H4 (cell line): ENCODE measurements at regions not wholly inside any gene's neighbourhood (a gene's known extent, or its start where the extent isn't known, plus 50 kb on each side); places are given as distances from the start of the nearest gene placed in this dataset.

Experiments
- DNase-seq: peaks from one replicate; pipeline ENCODE4 v3.0.0-alpha.2; 2015; ENCODE audit warnings: low spot score

DNA sequence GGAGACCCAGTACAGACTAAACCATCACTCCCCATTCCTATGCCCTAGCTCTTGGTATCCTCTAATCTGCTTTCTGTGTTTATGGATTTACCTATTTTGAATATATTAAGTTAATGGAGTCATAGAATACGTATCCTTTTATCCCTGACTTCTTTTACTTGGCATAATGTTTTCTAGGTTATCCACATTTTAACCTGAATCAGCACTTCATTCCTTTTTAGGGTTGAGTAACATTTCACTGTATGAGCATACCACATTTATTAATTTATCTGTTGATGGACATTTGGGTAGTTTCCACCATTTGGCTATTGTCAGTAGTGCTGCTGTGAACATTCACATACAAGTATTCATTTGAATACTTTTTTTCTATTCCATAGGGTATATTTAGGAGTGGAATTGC is 157.3 kb upstream of the CTNNA2 start:
- DNase-seq, result no peak

DNA sequence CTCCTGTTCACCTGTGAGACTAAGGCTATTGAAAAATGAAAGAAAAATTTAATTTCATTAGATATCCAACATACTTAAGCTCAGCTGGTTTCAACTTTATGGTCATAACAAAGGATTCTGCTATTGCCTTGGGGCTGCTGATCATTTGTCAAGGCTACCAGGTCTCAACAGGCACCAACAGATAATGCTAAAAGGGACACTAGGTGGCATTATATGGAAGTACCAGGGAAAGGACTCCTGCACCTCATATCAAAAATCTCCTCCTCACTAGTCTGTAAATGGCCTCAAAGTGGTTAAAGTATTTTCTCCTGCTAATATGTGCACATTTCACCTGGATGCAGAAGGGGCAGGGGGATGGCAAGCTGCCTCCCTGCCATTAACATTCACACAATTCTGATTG is 167.9 kb upstream of the REG3A start:
- DNase-seq, result no peak

DNA sequence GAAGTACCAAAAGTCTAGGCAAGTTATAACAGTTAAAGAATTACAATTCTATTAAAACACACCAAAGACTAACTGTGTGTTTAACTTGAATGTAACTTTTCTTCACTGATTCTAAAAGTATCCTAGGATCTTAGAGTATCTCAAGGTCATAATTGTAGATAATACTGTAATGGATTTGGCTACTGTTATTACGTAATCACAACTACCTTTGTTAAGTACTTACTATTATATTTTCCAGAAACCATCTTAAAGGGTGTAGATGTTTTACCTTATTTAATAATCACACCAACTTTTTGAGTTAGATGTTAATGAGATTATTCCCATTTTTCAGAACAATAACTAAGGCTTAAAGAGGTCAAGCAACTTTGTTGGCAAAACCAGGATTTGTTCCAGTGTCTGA is 161.3 kb upstream of the REG3A start:
- DNase-seq, result no peak

DNA sequence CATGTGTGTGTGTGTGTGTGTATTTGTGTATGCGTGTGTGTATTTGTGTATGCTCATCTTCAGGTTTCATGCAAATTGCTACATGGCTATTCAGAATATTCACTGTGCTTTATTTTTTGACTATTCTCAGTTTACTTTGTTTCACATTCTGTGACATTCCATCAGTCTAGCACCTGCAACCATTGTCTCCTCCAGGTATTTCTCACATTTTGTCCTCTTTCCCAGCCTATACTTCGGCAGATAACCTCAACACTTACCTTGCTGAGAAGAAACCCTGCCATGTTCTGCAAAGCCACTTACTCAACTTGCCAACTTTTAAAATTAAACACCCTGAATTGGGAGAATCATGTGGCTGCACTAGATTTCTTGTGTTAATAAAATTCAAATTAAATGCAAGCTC is 135.4 kb upstream of the REG3A start:
- DNase-seq, result no peak

DNA sequence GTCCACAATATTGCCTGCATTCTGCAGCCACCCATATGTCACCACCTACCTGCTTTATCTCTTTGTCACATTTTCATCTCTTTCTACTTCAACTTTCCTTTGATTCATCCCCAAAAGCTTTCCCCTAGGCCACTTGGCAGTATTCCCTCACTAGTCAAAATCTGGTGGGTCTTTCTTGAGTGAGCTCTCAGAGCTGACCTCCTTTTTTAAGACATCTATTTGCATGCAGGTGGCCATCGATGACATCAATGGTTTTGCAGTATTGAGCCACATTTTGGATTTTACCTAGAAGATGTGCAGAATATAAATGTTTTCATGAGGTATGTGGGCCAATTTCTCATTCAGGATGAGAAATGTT is 133.4 kb upstream of the REG3A start:
- DNase-seq, result no peak

DNA sequence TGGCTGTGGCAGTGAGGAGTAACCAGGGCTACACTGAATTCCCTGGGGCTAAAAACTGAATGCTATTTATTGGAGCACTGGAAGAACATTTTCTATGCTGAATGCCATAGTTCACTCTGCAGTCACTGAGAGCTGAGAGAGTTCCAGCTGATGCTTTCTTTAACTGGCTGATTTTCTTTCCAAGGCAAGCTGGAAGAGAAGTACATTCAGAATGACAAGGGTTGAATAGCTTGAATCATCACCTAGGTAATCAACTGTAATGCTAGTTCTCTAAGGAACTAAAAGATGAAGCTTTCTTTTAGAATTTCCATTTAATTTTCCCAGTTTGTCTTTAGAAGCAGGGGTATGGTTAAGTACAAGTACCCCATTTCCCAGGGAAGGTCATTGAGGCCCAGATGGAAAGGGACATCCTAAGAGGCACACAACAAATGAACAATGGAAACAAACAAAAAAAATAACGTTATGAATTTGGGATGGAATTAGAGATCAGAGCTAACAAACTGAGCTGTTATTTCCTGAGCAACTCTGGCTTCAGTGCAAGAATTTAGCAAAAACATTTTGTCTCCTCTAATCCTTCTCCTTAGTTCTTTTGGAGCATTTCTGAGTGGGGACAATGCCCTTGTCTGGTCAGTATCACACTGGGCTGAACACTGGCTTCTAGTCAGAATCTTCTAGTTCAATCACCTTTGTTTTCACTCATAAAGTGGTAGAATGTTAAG is 132.8 kb upstream of the REG3A start:
- DNase-seq, result no peak

DNA sequence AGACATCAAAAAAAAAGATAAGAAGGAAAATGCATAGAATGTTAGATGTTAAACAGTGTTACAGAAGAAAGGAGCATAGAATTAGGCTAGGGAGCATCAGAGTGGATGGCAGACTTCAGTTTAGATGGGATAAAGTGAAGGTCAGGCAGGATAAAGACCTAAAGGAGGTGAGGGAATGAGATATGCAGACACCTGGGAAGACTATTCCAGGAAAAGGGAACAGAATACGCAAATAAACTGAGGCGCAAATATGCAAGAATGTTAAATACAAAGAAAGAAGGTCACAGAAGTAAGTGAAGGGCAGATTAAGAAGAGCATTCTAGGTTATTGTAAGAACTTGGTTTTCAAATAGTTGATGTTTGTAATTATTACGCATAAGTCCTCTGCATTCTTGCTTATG is 116.3 kb upstream of the REG3A start:
- DNase-seq, result no peak

DNA sequence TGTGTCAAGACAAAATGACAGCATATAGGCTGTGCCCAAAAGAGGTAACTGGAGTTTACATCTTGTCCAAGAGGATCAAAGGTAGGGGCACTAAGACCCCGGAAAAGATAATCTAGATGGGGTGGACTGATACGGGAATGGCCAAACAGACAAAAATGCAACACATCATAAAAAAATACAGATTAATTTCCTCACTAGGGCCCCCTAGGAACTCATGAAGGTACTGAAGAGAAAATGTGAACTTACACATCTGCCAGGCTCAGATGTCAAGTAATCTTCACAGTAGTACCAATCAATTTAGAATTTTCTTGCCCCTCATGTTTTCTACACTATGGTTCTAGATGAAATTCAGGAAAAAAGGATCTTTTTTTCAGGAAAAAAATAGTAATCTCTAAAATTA is 115.6 kb upstream of the REG3A start:
- no peak for DNase-seq

DNA sequence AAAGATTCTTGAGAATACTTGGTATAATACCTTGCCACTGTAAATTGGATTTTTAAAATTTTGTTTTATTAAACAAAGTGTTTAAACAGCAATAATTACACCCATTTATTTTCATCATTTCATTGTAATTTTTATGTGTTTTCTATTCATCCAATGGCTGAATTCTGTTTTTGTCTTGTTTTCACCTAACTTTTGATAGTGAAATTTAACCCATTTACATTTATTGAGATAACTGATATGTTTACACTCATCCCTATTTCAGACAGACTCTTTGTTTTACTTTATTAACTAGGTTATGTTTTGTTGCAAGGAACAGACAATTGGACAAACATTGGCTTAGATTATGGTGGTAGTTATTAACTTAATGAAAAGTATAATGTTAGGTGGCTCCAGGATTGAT is 113.1 kb upstream of the REG3A start:
- DNase-seq, result no peak

DNA sequence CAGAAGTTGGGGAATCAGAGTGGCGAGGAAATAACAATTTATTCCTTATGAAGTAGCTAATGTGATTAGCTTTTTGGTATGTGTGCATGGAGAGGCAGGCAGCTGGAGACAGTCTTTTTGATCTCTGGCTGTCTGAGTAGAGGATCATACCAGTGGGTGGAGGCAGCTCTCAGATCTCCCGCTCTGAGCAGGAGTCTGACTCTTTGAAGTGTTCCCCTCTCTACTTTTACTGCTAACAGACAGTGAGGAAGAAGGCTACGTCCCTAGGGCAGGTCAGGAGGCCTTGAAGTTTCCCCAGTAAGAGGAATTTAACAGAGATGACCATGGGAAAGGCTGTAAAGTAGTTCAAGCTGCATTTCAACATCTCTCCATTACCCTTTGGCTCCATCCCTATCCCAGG is 111.9 kb upstream of the REG3A start:
- no peak for DNase-seq

DNA sequence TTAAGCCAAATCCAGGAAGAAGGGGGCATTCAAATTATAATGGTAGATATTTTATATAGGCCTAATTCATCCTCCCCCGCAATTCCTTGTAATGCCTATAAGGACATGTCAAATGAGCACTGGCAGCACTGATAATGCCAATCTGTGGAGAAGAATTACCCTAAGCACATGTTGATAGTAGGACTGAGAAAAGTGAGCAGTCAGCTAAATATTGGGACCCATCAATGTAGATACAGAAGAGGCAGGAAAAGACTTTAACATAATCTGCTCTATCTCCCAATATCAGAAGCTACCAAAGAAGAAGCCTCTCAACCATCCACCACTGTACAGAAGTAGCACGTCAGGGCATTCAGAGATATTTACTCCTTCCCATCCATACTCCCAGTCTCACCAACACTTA is 101.3 kb upstream of the REG3A start:
- no peak for DNase-seq

DNA sequence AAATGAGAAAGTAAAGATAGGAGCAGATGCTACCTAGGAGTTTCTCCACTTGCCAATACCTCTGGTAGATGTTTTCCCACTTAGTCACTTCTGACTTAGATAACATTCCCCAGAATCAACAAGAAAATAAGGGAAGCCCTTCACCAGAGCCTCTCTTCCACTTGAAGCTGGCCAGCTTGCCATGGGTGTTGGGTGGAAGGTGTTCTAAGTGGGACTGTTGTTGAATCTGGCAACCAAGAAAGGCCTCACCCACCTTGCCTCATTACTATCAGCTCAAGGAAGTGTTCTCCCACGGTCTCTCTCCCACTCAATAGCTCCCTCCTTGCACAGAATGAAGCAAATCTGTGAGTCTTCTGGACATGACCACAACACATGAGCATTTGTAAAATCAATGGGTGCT is 100.4 kb upstream of the REG3A start:
- no peak for DNase-seq

DNA sequence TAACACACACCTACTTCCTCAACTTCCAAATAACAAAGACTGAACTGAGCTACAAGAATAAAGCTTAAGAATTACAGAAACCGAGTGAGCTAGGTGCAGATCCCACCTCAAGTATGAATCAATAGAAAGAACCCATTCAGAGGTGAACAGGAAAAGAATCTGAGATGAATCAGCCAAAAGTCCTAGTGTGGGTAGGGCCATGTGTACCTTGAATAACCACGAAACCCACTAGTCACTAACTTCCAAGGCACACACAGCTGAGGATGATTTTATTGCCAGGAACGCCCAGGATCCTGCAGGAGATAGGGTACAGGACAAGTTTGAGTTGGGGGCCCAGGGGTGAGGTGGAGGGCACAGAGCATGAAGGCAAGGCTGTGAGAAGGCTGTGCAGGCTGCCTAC is 99.7 kb upstream of the REG3A start:
- no peak for DNase-seq

DNA sequence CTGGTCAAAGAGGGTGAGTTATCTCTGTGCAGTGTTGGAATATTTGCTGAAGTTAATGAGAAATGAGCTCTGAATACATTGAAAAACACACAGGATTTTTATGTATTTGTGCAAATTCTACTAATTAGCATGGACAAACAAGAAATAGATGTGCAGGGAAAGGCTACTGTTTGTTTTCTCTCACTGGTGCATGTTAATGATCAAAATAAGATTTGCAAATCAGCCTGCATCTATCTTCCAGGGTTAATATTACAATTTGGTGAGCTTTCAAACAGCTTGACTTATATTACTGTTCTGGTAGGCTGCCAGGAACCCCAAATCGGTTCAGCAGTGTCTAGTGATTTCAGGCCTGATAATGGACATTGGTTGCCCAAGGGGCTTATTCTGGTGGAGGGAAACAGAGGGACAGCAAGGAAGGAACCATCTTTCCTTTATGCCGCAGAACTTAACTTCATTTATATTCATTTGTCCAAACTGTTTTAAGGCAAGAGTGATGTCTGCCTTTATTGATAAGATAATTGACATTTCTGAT is 93.8 kb upstream of the REG3A start:
- DNase-seq, result no peak

DNA sequence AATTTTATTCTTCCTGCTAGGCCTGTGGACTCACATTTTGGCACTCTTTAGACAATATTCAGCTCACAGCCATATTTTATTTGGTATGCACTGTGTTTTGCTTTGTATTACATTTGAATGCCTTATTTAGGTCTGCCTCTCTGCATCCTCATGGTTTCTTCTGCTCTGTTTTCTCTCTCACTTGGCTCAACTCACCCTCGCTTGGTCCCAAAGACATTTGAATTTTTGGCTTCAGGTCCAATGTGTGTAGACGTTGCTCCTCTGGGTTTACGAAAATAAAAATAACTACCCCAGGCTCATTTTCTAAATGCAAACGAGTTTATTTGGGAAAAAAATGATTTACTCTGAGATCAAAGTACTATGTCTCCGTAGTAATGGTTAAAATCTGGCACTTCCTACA is 91.1 kb upstream of the REG3A start:
- no peak for DNase-seq

DNA sequence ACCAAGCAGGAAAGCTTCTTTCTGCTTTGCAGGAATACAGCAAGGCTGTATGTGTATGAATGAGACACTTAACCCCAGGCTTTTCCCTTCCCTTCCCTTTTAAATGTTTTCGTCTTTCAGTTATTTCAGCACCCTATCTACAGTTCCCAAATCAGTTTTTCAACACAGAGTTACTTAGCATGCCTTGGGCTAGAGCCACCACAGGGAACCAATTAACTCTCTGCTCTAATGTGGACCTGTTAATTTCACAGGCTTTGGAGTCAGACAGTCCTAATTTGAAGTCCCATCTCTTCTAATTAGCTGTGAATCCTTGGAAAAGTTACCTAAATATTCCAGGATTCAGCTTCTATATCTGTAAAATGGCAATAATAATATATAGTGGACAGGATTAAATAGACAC is 89.2 kb upstream of the REG3A start:
- DNase-seq, result no peak

DNA sequence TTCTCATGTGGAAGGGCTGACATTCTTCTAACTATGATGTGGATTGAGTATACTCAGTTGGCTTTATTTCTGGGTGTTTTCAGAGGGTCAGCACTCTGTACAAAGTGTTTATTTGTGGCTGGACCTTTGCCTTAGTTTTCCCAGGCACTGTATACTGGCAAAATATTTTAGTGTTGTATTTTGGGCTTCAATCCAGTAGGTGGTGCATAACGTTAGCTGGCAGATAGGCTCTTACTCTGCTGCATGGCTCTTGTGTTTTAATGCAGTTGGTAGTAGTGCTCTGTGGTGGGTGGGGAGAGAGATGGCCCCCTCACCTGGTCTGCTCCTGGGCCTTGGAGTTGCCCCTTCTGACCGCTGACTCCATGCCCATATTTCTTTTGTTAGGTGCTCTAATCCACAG is 75.6 kb upstream of the REG3A start:
- peak; percentile 9 for DNase-seq

DNA sequence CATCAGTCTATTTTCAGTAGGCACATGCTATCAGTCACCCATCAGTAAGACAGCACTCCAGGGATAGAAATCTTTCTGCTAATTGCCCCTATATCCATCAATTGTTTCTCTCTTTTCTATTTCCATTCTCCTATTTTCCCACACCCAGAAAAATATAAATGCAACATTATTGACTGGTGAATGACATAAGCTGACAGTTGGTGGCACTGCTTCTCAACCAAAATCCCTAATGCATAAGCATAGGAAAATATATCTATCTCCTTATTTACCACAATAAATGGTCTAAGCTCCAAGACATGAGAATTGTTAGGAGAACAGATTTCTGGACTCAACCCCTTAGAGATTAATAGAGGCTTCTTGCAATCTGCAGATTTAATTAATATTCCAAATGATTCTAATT is 64.0 kb upstream of the REG3A start:
- DNase-seq, result no peak

DNA sequence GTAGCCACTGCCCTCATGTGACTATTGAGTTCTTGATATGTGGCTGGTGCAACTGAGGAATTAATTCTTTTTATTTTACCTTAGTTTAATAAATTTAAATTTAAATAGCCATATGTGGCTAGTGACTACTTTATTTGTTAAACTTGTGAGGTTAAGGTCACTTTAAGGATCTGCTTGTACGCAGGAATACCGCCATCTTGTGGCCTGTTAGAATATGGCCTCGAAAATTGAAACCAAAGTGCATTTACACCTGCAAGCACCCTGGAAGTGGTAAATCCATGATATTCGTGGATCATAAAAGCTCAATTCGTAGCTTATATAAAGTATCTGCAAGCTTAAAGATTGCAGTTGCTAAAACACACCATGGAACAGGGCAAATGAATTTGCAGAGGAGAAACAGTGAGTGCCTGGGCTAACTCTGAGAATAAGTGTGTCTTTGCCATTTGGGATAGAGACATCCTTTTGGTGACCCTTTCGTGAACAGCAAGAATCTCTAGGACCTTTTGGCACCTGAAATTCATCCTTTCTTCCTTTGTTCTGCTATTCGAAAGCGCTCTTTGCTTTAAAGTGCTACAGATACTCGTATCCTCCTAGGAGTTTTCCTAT is 59.9 kb upstream of the REG3A start:
- peak; percentile 51 for DNase-seq

DNA sequence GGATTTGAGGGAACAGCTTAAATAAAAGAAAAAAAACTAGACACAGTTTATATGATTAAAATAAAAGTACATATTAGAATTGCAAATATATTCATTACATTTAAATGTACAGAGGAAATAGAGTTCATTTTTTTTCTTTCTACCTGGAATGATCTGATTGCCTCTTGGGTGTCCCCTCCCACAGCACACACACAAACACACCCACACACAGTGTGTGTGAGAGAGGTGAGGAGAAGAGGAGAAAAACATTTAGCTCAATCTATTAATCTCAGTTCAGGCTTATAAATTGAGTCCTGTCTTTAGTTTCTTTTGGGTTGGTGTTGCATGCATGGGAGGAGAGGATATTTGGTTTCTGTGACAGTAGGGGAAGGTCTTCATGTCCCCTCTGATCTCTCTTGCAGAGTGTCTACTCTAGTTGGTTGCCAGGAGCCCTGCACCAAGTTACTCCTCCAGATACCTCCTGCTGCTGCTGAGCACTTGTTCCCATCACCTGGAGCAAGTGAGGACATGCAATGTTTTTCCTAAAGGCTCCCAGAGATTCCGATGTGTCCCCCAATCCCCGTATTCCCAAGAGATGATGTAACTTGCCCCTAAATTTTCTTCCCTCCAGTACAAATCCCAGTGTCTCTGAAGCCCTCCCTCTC is 50.8 kb upstream of the REG3A start:
- DNase-seq, result no peak
